K562 (cell line): ENCODE measurements at regions not wholly inside any gene's neighbourhood (a gene's known extent, or its start where the extent isn't known, plus 50 kb on each side); places are given as distances from the start of the nearest gene placed in this dataset.

Experiments
- CHD4 ChIP-seq: fragments of 200-600 bp; sonication (generic); IDR thresholded peaks from 3 replicates; pipeline ENCODE4 v1.6.1; 2012; ENCODE audit warnings: low read depth, mild to moderate bottlenecking, mixed read lengths, low read length, inconsistent platforms; ENCODE audit not compliant: insufficient read depth, insufficient replicate concordance, poor library complexity, severe bottlenecking
- EZH2 ChIP-seq: IDR thresholded peaks from 2 replicates; pipeline ENCODE4 v1.6.1; 2012; ENCODE audit warnings: low read depth, mild to moderate bottlenecking, inconsistent platforms, low read length, borderline replicate concordance
- HDAC6 ChIP-seq: IDR thresholded peaks from 2 replicates; pipeline ENCODE4 v1.6.1; 2012; ENCODE audit warnings: low read depth, mild to moderate bottlenecking, control low read depth, inconsistent platforms, low read length, moderate library complexity
- HDGF ChIP-seq: fragments of 450-650 bp; IDR thresholded peaks from 2 replicates; pipeline ENCODE4 v1.6.1; 2016
- JUNB ChIP-seq: fragments of 450-650 bp; formaldehyde crosslinking; conservative IDR thresholded peaks from 2 replicates; pipeline ENCODE4 v1.4.0; 2020; ENCODE audit warnings: mild to moderate bottlenecking
- KDM1A ChIP-seq, 2 experiments: fragments of 450-650 bp; IDR thresholded peaks; 2 replicates each; pipeline ENCODE4 v1.6.1; 2016; ENCODE audit warnings: mild to moderate bottlenecking in 2 of 2
- PHF8 ChIP-seq: fragments of 200-600 bp; sonication (generic); IDR thresholded peaks from 2 replicates; pipeline ENCODE4 v1.6.1; 2012; ENCODE audit warnings: mixed run types, mild to moderate bottlenecking, inconsistent platforms, low read length, moderate library complexity, borderline replicate concordance
- POLR2A ChIP-seq: fragments of 450-650 bp; conservative IDR thresholded peaks from 2 replicates; pipeline ENCODE4 v1.6.1; 2016
- PTTG1 ChIP-seq: fragments of 450-650 bp; IDR thresholded peaks from 2 replicates; pipeline ENCODE4 v1.6.1; 2016; ENCODE audit warnings: low read depth, mild to moderate bottlenecking, missing genetic modification characterization, missing compliant biosample characterization
- RAD21 ChIP-seq, 2 experiments: fragments of 250-450 bp in 1 of 2; fragments of 450-650 bp in 1 of 2; sonication (Bioruptor Pico) in 1 of 2; formaldehyde crosslinking in 1 of 2; IDR thresholded peaks in 1 of 2; conservative IDR thresholded peaks in 1 of 2; 2 replicates each; pipeline versions ENCODE4 v1.4.0 to v1.8.0; 2020 to 2022; ENCODE audit warnings: mild to moderate bottlenecking in 2 of 2, moderate library complexity in 1 of 2
- RFX5 ChIP-seq: IDR thresholded peaks from 2 replicates; pipeline ENCODE4 v1.6.1; 2011; ENCODE audit warnings: low read depth, mild to moderate bottlenecking, improper control_type of control experiment, low read length
- TAF1 ChIP-seq: IDR thresholded peaks from 2 replicates; pipeline ENCODE4 v1.6.1; 2011; ENCODE audit warnings: mild to moderate bottlenecking, low read length, moderate library complexity; ENCODE audit not compliant: insufficient read depth, control insufficient read depth, severe bottlenecking; ENCODE audit errors: extremely low read depth
- ZNF263 ChIP-seq: sonication (generic); formaldehyde crosslinking; IDR thresholded peaks from 2 replicates; pipeline ENCODE4 v1.8.0; 2022; ENCODE audit warnings: mild to moderate bottlenecking, missing genetic modification reagents, borderline replicate concordance
- TF ChIP-seq, protein P1 (sequence below), 3 experiments: IDR thresholded peaks in 2 of 3; conservative IDR thresholded peaks in 1 of 3; 2 replicates each; pipeline ENCODE4 v1.5.1; 2011 to 2012; ENCODE audit warnings: low read length in 3 of 3, mild to moderate bottlenecking in 3 of 3, control low read depth in 2 of 3, improper control_type of control experiment in 1 of 3, inconsistent platforms in 1 of 3, low read depth in 1 of 3, mixed read lengths in 1 of 3, moderate library complexity in 1 of 3; ENCODE audit not compliant: insufficient read depth in 2 of 3

DNA sequence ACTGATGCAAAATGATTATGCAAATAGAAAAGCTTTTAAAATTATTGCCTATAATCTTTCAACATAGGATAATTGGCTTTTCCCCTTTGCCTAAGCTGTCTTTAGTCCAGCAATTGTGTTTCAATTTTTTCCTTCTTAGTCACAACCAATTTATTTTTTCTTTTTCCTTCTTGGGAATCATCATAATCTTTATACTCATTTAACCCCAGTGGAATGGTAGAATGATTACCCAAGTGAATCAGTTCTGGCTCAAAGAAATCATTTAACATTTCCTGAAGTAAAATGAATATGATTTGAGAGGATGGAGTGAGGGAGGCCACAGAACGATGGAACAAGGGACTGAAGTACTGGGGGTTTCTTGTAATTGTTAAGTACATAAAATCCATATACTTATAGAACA, 93.0 kb upstream of the CRIM1 start:
- no peak for TF ChIP-seq HDGF
- no peak for TF ChIP-seq PTTG1 (tag)
- no peak for TF ChIP-seq JUNB (CRISPR knock-in tag)
- no peak for TF ChIP-seq KDM1A (IDR thresholded peaks at IDR 0.05)
- no peak for TF ChIP-seq TAF1
- TF ChIP-seq RFX5 = no peak
- TF ChIP-seq, protein P1, sequence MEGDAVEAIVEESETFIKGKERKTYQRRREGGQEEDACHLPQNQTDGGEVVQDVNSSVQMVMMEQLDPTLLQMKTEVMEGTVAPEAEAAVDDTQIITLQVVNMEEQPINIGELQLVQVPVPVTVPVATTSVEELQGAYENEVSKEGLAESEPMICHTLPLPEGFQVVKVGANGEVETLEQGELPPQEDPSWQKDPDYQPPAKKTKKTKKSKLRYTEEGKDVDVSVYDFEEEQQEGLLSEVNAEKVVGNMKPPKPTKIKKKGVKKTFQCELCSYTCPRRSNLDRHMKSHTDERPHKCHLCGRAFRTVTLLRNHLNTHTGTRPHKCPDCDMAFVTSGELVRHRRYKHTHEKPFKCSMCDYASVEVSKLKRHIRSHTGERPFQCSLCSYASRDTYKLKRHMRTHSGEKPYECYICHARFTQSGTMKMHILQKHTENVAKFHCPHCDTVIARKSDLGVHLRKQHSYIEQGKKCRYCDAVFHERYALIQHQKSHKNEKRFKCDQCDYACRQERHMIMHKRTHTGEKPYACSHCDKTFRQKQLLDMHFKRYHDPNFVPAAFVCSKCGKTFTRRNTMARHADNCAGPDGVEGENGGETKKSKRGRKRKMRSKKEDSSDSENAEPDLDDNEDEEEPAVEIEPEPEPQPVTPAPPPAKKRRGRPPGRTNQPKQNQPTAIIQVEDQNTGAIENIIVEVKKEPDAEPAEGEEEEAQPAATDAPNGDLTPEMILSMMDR (IDR thresholded peaks at IDR 0.05 in 2 of 3, conservative IDR thresholded peaks at IDR 0.05 in 1 of 3; ENCODE audit: insufficient read depth in 2 of 3, low read depth in 1 of 3, low read length in 3 of 3) = no peak
- TF ChIP-seq CHD4 = no peak
- TF ChIP-seq RAD21 (CRISPR knock-in tag; conservative IDR thresholded peaks at IDR 0.05 in 1 of 2, IDR thresholded peaks at IDR 0.05 in 1 of 2) = no peak
- TF ChIP-seq HDAC6 = no peak
- no peak for TF ChIP-seq POLR2A
- TF ChIP-seq EZH2 = no peak
- no peak for TF ChIP-seq ZNF263 (CRISPR knock-in tag)
- TF ChIP-seq PHF8 = no peak
